Heart right ventricle (tissue), 16 donors: ENCODE measurements at regions not wholly inside any gene's neighbourhood (a gene's known extent, or its start where the extent isn't known, plus 50 kb on each side); places are given as distances from the start of the nearest gene placed in this dataset.

Source experiments
- ATAC-seq, 8 donors: fragments of 200-7000 bp; cut with Tn5 transposase; one replicate each; pipeline ENCODE4 v1.9.1; 2020; ENCODE audit warnings: mild to moderate bottlenecking in 8 of 8, moderate library complexity in 8 of 8, moderate number of reproducible peaks in 1 of 8
- DNase-seq, 2 donors: peaks; one replicate each; pipeline ENCODE4 v3.0.0-alpha.2; 2020
- H3K27ac ChIP-seq, 10 donors: fragments of 200-600 bp; sonication (generic) in 2 of 10; one replicate each; pipeline versions ENCODE4 v1.5.0 to v1.8.0; 2020 to 2022; ENCODE audit warnings: mild to moderate bottlenecking in 3 of 10
- H3K27me3 ChIP-seq, 7 donors: fragments of 200-600 bp; one replicate each; pipeline ENCODE4 v1.8.0; 2021 to 2022; ENCODE audit warnings: mild to moderate bottlenecking in 2 of 7
- H3K36me3 ChIP-seq, 9 donors: fragments of 200-600 bp; sonication (generic) in 1 of 9; one replicate each; pipeline versions ENCODE4 v1.5.0 to v1.8.0; 2020 to 2022; ENCODE audit warnings: mild to moderate bottlenecking in 2 of 9
- H3K4me1 ChIP-seq, 9 donors: fragments of 200-600 bp; sonication (generic) in 1 of 9; one replicate each; pipeline versions ENCODE4 v1.5.0 to v1.8.0; 2020 to 2022; ENCODE audit warnings: mild to moderate bottlenecking in 4 of 9
- H3K4me3 ChIP-seq, 10 donors: fragments of 200-600 bp; sonication (generic) in 2 of 10; one replicate each; pipeline versions ENCODE4 v1.5.0 to v1.8.0; 2020 to 2022; ENCODE audit warnings: mild to moderate bottlenecking in 7 of 10, moderate library complexity in 2 of 10
- H3K9me3 ChIP-seq, 11 donors: fragments of 200-600 bp in 10 of 11; sonication (generic) in 2 of 11; one replicate each; pipeline versions ENCODE4 v1.5.0 to v1.8.0; 2013 to 2022; ENCODE audit warnings: mild to moderate bottlenecking in 2 of 11, control low read depth in 1 of 11, moderate library complexity in 1 of 11
- CTCF ChIP-seq, 9 donors: fragments of 200-600 bp; sonication (generic) in 2 of 9; IDR thresholded peaks; one replicate each; pipeline versions ENCODE4 v1.5.0 to v1.8.0; 2021 to 2022; ENCODE audit warnings: antibody characterized with exemption in 9 of 9, mild to moderate bottlenecking in 5 of 9, moderate library complexity in 1 of 9
- WGBS, 2 donors: extraction: QIAGEN DNeasy Blood & Tissue Kit; methylation state at CpG; one replicate each; pipeline ENCODE4 v1.1.7; 2013; ENCODE audit warnings: inconsistent platforms in 1 of 2; 5-methylcytosine and 5-hydroxymethylcytosine counted together
- intact Hi-C, 10 donors: fragments of 100-400 bp; cut with DNase I; formaldehyde crosslinking; loops; one replicate each; pipeline versions ENCODE4 v1.11.1 to v1.14.2; 2022
- donor health status: Arrhythmogenic right ventricular cardiomyopathy.
- donor health status: ischemic (EF 13 %, LVEDD 7.1; RV severe dilation, severe dysfunction).
- donor health status: healthy with polysubstance abuse.
- donor health status: DM: no; HTN: yes; CAD: no.
- donor health status: DM: no; HTN: no; CAD: no.
- donor health status: ischemic (EF 25% LVEDD 6.9; RV normal size, moderate dysfunction).
- donor health status: ischemic (EF 25% LVEDD 5.7; RV mildly dilated, moderate dysfunction).
- donor health status: healthy.
- donor health status: DM: yes; HTN: yes; CAD: no.
- donor health status: Ischemic cardiomyopathy.
- donor health status: ischemic (EF 35%, LVEDD 5.7; RV mildly dilated, moderate dysfunction).
- donor health status: nonischemic (EF 11% LVEDD 7.7; RV severe dilation, severe dysfunction).
- donor health status: DM: yes; HTN: yes; CAD: no.
- donor health status: PGD.
- donor health status: ischemic (EF 29% LVEDD 5.4; RV normal size, mild dysfunction).
- donor health status: nonischemic (EF 23%, LVEDD 6.1; RV moderate dilation, normal function).

DNA sequence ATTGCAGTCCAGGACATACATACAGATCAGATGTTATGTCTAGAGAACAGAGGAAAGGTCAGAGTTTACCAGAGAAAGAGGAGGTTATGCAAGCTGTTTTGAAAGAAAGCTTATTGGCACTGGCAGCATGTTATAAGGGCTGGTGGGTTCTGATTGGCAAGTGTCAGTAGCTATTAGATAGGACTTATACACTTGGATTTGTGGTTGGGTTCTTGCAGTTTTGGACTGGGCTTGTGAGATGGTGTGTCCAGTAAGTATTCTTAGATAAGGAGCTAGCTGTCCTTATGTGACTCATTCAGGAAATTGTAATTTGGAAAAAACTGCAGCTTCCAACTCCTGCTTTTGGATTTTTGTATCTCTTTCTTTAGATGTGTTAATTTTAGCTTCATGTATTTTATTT is 130.7 kb upstream of the NAMPT start:
- H3K9me3 ChIP-seq, result peaks cover 0 to 22% (median 10%) of the 10 kb centered on the region in 11 donors
- H3K36me3 ChIP-seq, result no peaks in the 10 kb centered on the region
- TF ChIP-seq CTCF (IDR thresholded peaks at IDR 0.05), result no peak

DNA sequence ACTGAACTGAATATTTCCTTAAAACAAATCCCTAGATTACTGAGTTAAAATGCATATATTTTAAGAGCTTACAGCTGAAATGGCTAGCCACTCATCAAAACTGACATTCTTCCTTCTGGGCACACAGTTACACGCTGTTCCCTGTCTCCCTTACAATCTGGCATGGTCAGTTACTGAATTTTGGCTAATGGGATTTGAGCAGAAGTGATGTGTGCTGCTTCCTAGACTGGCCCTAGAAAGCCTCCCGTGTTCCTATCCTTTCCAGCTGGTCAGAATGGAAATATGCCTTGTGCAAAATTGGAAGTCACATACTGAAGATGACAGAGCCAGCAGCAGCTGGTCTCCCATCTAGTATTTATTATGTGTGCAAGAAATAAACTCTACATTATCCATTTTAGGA is 128.7 kb upstream of the NAMPT start:
- TF ChIP-seq CTCF (IDR thresholded peaks at IDR 0.05), result no peak
- ATAC-seq, result no peak

More for the DNA sequence above, 130.7 kb upstream of the NAMPT start:
- Histone ChIP-seq H3K4me1 (peaks cover 0 to 42% (median 0%) of the 10 kb centered on the region in 9 donors), H3K27ac (peak overlapping the region in 1 of 10 donors; percentile 19), H3K27me3 (no peaks in the 10 kb centered on the region), H3K4me3 (no peak overlapping the region)
- no peak for ATAC-seq
- no peak for DNase-seq
- intact Hi-C loops, result loop anchor here in 1 of 10 donors (5.0 kb wide), 1 partner anchor 128 kb away; no protein-coding TSS in a partner anchor

GRCh38 chr7:106405697-106406141 is 120.9 kb upstream of the NAMPT start:
- H3K27ac ChIP-seq, result peak overlapping the region in 1 of 10 donors; percentile 64
- DNase-seq (no peak), ATAC-seq (no peak)
- H3K27me3 ChIP-seq, result peaks cover 0 to 4% (median 0%) of the 10 kb centered on the region in 7 donors
- H3K9me3 ChIP-seq, result peaks cover 0 to 6% (median 0%) of the 10 kb centered on the region in 11 donors
- 0% methylated on average over 1 of the region's 1 CpG for WGBS, 2 donors
- no peak for TF ChIP-seq CTCF (IDR thresholded peaks at IDR 0.05)
- no peak overlapping the region for H3K4me3 ChIP-seq
- intact Hi-C loops, result no loop called here
- no peaks in the 10 kb centered on the region for H3K4me1 ChIP-seq
- no peaks in the 10 kb centered on the region for H3K36me3 ChIP-seq

More for the DNA sequence above, 128.7 kb upstream of the NAMPT start:
- Histone ChIP-seq H3K27ac (no peak overlapping the region), H3K4me3 (no peak overlapping the region), H3K4me1 (peaks cover 0 to 22% (median 0%) of the 10 kb centered on the region in 9 donors), H3K27me3 (no peaks in the 10 kb centered on the region), H3K9me3 (peaks cover 0 to 22% (median 10%) of the 10 kb centered on the region in 11 donors), H3K36me3 (no peaks in the 10 kb centered on the region)
- no peak for DNase-seq
- 62 to 70% methylated on average over 2 of the region's 2 CpGs for WGBS, 2 donors
- intact Hi-C loops, result no loop called here

GRCh38 chr7:106402898-106403297 is 118.1 kb upstream of the NAMPT start:
- Histone ChIP-seq H3K4me3 (no peak overlapping the region), H3K36me3 (no peaks in the 10 kb centered on the region), H3K4me1 (no peaks in the 10 kb centered on the region), H3K9me3 (peaks cover 0 to 6% (median 0%) of the 10 kb centered on the region in 11 donors), H3K27me3 (peaks cover 0 to 4% (median 0%) of the 10 kb centered on the region in 7 donors), H3K27ac (no peak overlapping the region)
- ATAC-seq (no peak), DNase-seq (no peak)
- TF ChIP-seq CTCF (IDR thresholded peaks at IDR 0.05), result no peak
- 85 to 86% methylated on average over 1 of the region's 1 CpG for WGBS, 2 donors
- intact Hi-C loops, result no loop called here
